GM19397 (cell line): ENCODE measurements at regions not wholly inside any gene's neighbourhood (a gene's known extent, or its start where the extent isn't known, plus 50 kb on each side); places are given as distances from the start of the nearest gene placed in this dataset.
"Not testable (repeated sequence)": the region's sequence is repeated elsewhere in the genome, so short reads cannot be mapped to it uniquely, and the experiment has no call there.

Source experiments
- ATAC-seq: cut with Tn5 transposase; IDR thresholded peaks from one replicate; pipeline ENCODE4 v1.9.1; 2021; ENCODE audit warnings: mild to moderate bottlenecking, moderate library complexity; ENCODE audit not compliant: unreplicated experiment

DNA sequence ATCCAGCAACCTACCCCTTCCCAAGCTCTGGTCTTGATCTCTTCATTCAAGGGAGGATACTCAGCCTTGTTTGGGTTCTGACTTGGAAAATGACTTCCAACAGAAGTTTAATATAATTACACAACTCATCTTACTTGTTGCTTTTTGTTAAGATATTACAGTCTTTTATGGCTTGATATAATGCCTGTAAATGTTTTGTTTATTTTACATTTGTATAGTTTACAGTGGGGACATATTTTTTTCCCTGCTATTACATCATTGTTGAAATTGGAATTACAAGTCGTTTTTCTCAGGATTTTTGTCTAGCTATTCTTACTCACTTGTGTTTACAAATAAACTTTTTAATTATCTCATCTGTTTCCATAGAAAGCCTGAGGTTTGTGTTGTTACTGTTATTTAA lies 436.0 kb downstream of the CNTNAP4 start:
- ATAC-seq: no peak

DNA sequence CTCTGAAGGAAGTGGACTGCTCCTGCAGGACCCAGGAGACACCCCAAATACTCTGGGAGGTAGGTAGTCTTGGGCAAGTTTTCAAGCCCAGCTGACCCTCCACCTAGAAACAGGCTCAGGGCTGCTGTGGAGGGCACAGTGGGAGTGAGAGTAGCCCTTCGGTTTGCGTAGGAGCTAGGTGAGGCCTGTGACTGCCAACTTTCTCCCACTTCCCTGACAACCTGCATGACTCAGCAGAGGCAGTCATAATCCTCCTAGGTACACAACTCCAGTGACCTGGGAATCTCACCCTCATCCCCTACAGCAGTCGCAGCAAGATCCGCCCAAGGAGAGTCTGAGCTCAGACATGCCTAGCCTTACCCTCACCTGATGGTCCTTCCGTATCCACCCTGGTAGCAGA lies 439.1 kb downstream of the CNTNAP4 start:
- ATAC-seq: not testable (repeated sequence)

- no peak for ATAC-seq
Observed at GRCh38 chr16:76724181-76724580, 447.0 kb downstream of the CNTNAP4 start.

DNA sequence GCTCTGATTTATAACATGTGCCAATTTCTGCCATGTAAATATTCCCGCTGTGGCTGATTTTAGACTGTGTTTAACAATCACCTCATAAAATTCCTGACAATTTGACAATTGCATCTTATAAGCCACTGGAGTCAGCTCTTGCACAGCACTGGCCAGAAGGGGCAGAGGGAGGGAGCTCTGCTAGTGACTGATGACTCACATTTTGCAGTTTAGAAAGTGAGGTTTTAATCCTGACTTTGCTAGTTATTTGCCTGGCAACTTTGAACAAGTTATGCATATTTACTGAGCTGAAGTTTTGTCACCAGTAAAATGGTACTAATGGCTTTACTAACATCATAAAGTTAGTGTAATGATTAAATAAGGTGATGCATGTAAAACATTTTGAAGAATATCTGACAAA lies 452.3 kb downstream of the CNTNAP4 start:
- no peak for ATAC-seq

- no peak for ATAC-seq
Observed at GRCh38 chr16:76732894-76733293, 455.7 kb downstream of the CNTNAP4 start.

DNA sequence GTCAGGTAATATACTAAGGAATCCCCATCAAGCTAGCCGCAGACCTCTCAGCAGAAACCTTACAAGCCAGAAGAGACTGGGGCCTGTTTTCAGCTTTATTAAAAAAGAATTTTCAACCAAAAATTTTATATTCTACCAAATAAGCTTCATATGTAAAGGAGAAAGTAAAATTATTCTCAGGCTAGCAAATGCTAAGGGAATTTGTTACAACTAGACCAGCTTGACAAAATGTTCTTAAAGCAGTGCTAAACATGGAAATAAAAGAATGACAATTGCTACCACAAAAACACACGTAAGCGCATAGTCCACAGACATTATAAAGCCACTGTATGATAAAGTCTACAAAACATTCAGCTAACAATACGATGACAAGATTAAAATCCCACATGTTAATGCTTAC lies 449.4 kb upstream of the MON1B start:
- no peak for ATAC-seq

DNA sequence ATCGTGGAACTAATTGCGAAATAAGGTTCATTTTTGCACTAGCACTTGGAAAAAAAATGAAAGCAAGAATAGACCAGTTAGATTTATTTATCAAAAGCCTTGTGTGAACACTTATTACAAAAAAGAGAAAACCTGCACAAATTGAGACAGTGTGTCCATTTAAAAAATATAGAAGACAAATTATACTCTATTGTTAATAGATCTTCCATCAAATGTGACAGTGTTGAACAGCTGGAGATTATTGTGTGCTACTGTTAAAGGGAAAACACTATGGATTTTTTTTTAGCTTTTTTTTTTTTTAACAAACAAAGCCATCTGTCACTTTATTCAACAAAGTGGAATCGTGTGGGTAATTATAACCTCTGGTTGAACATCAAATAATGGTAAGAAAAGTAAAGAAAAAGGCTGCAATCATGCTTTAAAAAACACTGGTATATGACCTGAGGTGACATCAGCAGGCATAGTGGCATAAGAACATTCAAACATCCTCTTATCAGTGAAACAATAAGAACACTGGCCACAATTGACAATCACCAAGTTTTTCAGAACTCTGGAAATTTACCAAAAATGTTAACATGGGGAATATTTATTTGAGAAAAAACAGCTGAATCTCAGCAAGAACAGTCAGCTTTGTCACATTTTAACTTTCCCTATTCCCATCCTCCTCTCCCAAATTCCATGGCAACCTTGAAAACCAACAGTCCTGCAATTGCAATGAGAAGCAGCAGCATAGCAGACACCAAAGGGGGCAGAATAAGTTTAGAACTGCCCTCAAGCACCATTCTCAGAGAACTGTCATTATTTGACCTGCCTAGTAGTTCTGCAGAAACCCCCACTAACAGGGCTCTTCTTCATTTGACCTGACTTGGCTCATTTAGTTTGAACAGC lies 442.3 kb upstream of the MON1B start:
- ATAC-seq: no peak

- ATAC-seq: no peak
Observed at GRCh38 chr16:76749780-76750375, 441.1 kb upstream of the MON1B start.

- ATAC-seq: no peak
Observed at GRCh38 chr16:76755496-76755895, 435.5 kb upstream of the MON1B start.

DNA sequence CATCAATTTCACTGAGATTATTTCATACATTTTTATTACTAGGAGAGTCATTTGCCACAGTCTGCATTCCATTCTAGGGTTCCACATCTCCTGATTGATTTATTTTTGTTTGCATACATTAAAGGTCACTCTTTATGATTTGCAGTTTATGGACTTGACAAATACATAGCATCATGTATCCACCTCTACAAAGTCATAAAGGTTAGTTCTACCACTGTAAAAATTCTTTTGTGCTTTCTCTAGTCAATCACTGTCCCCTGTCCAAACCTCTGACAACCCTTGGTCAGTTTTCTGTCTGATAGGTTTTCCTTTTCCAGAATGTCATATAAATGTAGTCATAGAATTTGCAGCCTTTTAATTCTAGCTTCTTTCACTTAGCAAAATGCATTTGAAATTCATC lies 434.6 kb upstream of the MON1B start:
- no peak for ATAC-seq

- no peak for ATAC-seq
Observed at GRCh38 chr16:76756951-76757350, 434.0 kb upstream of the MON1B start.

DNA sequence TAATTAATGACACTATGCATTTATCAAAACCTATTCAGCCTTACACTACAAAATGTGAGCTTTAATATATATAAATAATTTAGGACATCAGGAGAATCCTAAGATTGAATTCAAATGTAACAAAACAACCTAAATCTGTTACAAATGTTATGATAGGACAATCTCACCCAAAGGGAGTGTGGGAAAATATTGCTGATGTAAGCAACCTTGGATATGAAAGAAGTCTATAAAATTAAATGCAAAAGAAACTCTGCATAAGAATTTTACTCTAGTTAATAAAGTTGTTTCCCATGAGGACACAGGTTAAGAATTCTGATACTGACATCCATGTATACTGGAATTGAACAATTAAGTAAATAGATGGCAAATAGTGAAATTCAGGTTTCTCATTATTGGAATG lies 424.5 kb upstream of the MON1B start:
- ATAC-seq: no peak

DNA sequence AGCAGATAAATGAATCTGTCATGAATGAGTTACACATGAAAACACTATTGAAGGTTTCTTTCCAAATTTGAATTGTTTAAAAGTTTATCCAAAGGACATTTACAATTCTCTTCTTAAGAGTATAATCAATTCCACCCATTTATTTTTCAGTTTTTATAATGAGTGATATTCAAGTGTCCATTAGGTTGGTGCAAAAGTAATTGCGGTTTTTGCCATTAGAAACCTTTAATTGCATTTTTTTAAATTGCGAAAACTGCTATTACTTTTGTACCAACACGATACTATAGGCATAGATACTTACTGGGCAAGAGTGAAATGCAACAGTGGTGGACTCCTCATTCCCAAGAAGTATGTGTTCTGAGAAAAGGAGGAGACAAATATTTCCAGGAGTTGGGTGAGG lies 422.7 kb upstream of the MON1B start:
- ATAC-seq: no peak

DNA sequence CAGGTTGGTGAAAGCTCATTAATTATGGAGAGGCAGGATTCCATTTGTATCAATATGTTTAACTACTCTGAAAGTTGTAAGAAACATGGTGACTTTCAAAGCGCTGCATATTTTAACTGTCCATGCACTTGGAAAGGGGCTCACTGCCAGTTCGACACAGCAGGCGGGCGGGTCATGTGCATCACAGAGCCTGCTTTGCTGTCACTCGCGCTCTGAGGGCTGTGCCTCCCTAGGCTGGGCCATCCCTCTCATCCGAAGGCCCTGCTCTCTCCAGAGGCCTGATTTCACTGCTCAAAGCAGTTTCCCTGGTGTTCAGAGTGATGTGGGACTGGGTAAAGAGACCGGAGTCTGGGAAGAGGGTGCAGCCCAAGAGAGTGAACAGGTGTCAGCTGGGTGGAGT lies 422.0 kb upstream of the MON1B start:
- no peak for ATAC-seq

DNA sequence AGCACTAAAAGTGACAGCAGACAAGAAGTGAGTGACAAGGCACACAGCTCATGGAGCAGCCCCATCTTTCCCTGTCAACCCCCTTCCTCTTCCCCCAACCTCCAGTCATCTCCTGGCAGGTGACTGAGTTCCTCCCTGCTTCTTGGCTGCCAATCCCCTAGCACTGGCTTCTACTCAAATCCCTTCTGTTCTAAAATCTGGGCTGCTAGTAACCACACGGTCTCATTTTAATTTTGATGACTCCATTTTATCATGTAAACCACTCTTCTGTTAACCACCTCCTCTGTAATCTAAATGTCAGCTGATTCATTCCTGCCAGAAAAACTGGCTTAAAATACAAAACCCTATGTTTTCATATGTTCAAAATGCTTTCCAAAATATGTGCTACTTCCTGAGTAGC lies 419.8 kb upstream of the MON1B start:
- ATAC-seq: no peak

GRCh38 chr16:76777721-76778465 lies 413.1 kb upstream of the MON1B start:
- ATAC-seq: no peak

GRCh38 chr16:76780556-76780955 lies 410.4 kb upstream of the MON1B start:
- no peak for ATAC-seq

GRCh38 chr16:76784530-76784929 lies 406.5 kb upstream of the MON1B start:
- no peak for ATAC-seq

- no peak for ATAC-seq
Observed at GRCh38 chr16:76787394-76787793, 403.6 kb upstream of the MON1B start.

DNA sequence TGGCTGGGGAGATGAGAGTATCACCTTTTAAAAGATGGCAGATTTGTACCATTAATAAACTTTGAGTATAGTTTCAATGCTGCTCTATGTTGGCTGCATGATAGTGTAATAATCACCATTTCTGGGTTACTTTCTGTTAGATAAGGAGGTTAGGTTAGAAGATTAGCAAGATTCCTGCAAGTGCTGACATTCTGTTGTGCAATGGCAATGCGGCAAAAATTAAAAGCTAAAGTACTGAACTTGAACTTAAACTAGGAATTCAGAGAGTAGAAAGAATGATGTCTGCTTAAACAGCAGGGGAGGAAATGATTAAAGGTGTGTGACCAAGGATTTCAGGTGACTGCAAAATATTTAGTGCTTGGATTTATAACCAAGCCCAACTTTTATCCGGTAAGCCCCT lies 399.8 kb upstream of the MON1B start:
- no peak for ATAC-seq

GRCh38 chr16:76796416-76796815 lies 394.6 kb upstream of the MON1B start:
- no peak for ATAC-seq

DNA sequence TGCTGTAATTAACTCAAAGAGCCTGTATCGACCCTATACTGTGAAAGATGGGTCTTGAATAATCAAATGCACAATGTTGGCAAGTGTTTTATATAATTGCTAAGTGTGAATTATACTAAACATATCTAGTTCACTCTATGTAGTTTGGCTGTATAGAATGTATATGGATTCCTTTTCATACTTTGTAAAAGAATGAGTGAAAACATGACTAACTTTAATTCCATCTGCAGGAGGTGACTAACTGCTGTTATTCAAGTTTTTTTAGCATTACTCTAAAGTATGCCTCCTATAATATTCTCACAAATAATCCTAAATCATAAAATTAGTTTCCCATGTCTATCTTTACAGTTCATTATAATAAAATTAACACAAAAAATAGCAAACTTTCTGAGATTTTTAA lies 394.0 kb upstream of the MON1B start:
- no peak for ATAC-seq
